Right cardiac atrium (tissue), 5 donors: ENCODE measurements at regions not wholly inside any gene's neighbourhood (a gene's known extent, or its start where the extent isn't known, plus 50 kb on each side); places are given as distances from the start of the nearest gene placed in this dataset.

Experiments used
- ATAC-seq, 2 donors: fragments of 200-7000 bp; cut with Tn5 transposase; one replicate each; pipeline versions ENCODE4 v1.8.0 to v1.9.1; 2020; ENCODE audit warnings: moderate library complexity in 2 of 2, mild to moderate bottlenecking in 1 of 2
- DNase-seq, 3 donors: peaks; one replicate each; pipeline ENCODE4 v3.0.0-alpha.2; 2020
- H3K27ac ChIP-seq: one replicate; pipeline ENCODE4 v1.5.1; 2013; ENCODE audit warnings: mild to moderate bottlenecking, low read length, control low read depth, moderate library complexity
- H3K27me3 ChIP-seq: one replicate; pipeline ENCODE4 v1.6.1; 2013; ENCODE audit not compliant: control insufficient read depth, insufficient read depth
- H3K4me1 ChIP-seq: one replicate; pipeline ENCODE4 v1.6.1; 2013; ENCODE audit warnings: low read length; ENCODE audit not compliant: control insufficient read depth, insufficient read depth
- H3K4me3 ChIP-seq: one replicate; pipeline ENCODE4 v1.5.1; 2013; ENCODE audit warnings: low read length, control low read depth
- H3K9me3 ChIP-seq: one replicate; pipeline ENCODE4 v1.6.1; 2013; ENCODE audit warnings: low read length; ENCODE audit not compliant: control insufficient read depth
- WGBS: extraction: QIAGEN DNeasy Blood & Tissue Kit; methylation state at CpG from one replicate; pipeline ENCODE4 v1.1.7; 2013; 5-methylcytosine and 5-hydroxymethylcytosine counted together
- intact Hi-C, 4 donors: fragments of 100-400 bp; cut with DNase I; formaldehyde crosslinking; loops; one replicate each; pipeline versions ENCODE4 v1.11.0 to v1.14.0; 2022 to 2023
- donor health status: healthy with polysubstance abuse.
- donor health status: DM: no; HTN: yes; CAD: no.
- donor health status: DM: no; HTN: no; CAD: no.
- donor health status: DM: no; HTN: yes; CAD: no; lungs with severe emphysema.
- donor health status: DM: yes; HTN: yes; CAD: no.

DNA sequence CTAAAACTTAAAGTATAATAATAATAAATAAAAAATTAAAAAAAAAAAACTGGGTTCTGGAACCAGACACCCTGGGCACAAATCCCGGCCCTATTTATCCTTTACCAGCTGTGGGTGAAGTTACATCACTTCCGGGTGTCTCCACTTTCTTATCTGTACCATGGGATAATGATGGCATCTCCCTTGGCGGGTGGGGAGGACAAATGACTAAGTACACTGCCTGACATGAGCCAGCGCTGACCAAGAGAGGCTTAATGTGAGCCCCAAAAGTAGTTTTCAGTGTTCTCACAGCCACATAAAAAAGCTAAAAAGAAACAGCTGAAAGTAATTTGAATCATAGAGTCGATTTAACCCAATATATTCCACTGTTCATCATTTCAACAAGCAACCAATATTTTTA, 424.9 kb downstream of the SOX9 start:
- Histone ChIP-seq H3K9me3 (no peaks in the 10 kb centered on the region), H3K4me1 (no peaks in the 10 kb centered on the region), H3K4me3 (no peak overlapping the region), H3K27me3 (no peaks in the 10 kb centered on the region), H3K27ac (no peak overlapping the region)
- intact Hi-C loops: no loop called here
- no peak for DNase-seq
- ATAC-seq: no peak
- WGBS: 82% methylated on average over 5 of the region's 5 CpGs

DNA sequence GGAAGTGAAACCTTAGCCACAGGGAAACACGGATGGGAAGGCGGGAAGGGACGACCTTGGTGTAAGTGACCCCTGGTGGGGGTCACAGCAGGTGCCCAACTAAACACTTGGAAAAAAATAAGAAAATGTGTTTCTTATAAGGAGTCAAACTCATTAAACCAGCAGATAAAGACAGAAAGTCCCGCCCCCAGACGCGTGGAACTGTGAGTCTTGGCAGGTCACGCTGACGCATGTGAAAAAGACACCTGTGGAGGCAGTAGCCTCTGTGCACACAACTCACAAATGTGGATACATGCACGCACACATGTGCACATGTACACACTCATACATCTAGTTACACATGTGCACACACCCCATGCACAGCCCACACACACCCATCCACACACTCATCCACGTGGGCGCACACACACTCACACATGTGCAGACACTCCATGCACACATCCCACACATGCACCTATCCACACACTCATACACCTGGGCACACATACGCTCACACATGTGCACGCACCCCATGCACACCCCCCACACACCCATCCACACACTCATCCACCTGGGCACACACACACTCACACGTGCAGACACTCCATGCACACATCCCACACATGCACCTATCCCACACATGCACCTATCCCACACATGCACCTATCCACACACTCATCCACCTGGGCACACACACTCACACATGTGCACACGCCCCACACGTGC, 432.4 kb downstream of the SOX9 start:
- intact Hi-C loops: no loop called here
- H3K27me3 ChIP-seq: no peaks in the 10 kb centered on the region
- no peaks in the 10 kb centered on the region for H3K9me3 ChIP-seq
- H3K4me1 ChIP-seq: no peaks in the 10 kb centered on the region
- no peak overlapping the region for H3K27ac ChIP-seq
- WGBS: 90% methylated on average over 16 of the region's 16 CpGs
- ATAC-seq (no peak), DNase-seq (no peak)
- no peak overlapping the region for H3K4me3 ChIP-seq

DNA sequence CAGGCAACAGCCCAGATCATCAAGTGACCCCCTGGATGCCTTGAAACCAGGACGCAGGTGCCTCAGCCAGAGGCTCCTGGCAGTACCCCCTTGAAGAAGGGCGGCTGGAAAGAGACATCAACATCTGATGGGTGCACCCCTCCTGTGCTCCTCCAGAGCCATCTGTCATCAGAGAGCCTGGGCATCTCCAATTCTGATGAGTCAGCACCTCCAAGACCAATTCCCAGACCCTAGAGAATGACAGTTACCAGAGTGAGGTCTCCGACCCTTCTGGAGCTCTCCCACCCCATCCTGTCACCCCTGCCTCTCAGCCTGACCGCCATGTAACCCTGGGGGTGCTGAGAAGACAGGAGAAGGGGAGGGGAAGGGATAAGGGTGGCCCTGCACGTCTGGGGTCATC, 433.7 kb downstream of the SOX9 start:
- ATAC-seq: no peak
- no peaks in the 10 kb centered on the region for H3K27me3 ChIP-seq
- H3K9me3 ChIP-seq: no peaks in the 10 kb centered on the region
- 51% methylated on average over 5 of the region's 5 CpGs for WGBS
- H3K4me3 ChIP-seq: no peak overlapping the region
- no peaks in the 10 kb centered on the region for H3K4me1 ChIP-seq
- H3K27ac ChIP-seq: no peak overlapping the region
- DNase-seq: no peak
- intact Hi-C loops: no loop called here

DNA sequence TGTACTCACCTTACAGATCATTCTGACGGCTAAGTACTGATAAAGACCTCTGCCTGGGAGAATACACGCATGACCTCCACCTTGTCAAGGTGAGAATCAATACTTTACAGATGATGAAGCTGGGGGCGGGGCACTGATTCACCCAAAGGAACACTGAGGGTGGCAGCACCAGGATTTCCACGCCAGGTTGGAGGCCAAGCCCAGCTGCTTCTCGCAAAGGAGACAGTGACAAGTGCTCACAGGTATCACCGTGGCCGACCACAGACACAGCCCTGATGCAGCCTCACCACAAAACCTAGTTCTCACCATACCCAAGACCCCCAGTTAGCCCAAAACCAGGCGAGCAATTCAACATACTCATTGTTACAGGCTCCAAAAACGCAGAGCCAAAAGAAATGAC, 434.2 kb downstream of the SOX9 start:
- intact Hi-C loops: no loop called here

DNA sequence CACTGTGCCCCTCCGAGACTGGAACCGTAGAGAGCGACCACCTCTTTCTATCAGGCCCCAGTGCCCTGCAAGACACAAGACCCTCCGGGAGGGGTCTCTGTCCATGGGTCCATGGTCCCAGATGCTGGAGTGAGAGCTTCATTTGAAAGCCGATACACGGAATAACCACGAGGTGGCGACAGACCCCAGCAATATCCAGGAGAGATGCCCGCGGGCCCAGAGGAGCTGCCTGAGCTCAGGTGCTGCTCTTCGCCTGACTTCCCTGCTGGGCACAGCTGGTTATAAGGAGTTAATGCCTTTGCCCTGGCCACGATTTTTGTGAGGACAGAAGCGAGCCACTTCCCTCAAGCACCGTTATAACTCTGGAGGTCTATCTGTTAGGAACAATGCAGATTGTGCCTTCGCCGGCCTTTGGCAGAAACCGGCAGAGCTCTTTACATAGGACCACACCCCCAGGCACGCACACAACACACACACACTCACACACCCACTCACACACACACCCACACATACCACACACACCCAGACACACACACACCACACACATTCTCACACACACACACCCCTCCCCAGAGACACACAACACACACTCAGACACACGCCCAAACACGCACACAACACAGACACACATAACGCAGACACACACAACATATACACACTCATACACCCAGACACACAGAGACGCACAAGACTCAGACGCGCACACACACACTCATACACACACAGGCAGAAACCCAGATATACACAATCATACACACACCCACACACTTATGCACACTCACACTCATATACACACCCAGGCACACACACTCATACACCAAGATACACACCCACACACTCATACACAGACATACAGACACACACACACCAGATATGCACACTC, 436.4 kb downstream of the SOX9 start:
- Histone ChIP-seq H3K9me3 (no peaks in the 10 kb centered on the region), H3K27ac (no peak overlapping the region), H3K4me3 (no peak overlapping the region), H3K4me1 (no peaks in the 10 kb centered on the region), H3K27me3 (no peaks in the 10 kb centered on the region)
- peak; percentile 61 to 82 (median 71) for DNase-seq
- intact Hi-C loops: no loop called here
- ATAC-seq: peak; percentile 53 to 55
- 34% methylated on average over 24 of the region's 24 CpGs for WGBS

More for the DNA sequence above, 434.2 kb downstream of the SOX9 start:
- Histone ChIP-seq H3K27ac (no peak overlapping the region), H3K27me3 (no peaks in the 10 kb centered on the region), H3K4me3 (no peak overlapping the region), H3K4me1 (no peaks in the 10 kb centered on the region), H3K9me3 (no peaks in the 10 kb centered on the region)
- WGBS: 66% methylated on average over 9 of the region's 9 CpGs
- no peak for ATAC-seq
- no peak for DNase-seq

DNA sequence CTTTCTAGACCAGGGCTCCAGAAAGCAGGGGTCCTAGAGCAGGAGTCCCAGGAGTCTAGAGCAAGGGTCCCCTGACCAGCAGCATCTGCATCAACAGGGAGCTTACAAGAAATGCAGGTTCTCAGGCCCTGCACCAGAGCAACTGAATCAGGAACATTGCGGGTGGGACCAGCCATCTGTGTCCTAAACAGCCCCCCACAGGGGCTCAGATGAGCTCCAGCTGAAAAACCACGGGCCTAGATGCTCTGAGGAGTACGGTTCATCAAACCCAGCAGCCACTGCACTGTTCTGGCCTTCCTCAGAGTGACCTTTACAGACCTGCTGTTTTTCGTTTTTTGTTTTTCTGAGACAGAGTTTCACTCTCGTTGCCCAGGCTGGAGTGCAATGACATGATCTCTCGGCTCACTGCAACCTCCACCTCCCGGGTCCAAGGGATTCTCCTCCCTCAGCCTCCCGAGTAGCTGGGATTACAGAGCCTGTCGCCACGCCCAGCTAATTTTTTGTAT, 438.2 kb downstream of the SOX9 start:
- ATAC-seq (no peak), DNase-seq (no peak)
- Histone ChIP-seq H3K4me1 (no peaks in the 10 kb centered on the region), H3K27ac (no peak overlapping the region), H3K4me3 (no peak overlapping the region), H3K27me3 (no peaks in the 10 kb centered on the region), H3K9me3 (no peaks in the 10 kb centered on the region)
- intact Hi-C loops: no loop called here
- 88% methylated on average over 10 of the region's 10 CpGs for WGBS

DNA sequence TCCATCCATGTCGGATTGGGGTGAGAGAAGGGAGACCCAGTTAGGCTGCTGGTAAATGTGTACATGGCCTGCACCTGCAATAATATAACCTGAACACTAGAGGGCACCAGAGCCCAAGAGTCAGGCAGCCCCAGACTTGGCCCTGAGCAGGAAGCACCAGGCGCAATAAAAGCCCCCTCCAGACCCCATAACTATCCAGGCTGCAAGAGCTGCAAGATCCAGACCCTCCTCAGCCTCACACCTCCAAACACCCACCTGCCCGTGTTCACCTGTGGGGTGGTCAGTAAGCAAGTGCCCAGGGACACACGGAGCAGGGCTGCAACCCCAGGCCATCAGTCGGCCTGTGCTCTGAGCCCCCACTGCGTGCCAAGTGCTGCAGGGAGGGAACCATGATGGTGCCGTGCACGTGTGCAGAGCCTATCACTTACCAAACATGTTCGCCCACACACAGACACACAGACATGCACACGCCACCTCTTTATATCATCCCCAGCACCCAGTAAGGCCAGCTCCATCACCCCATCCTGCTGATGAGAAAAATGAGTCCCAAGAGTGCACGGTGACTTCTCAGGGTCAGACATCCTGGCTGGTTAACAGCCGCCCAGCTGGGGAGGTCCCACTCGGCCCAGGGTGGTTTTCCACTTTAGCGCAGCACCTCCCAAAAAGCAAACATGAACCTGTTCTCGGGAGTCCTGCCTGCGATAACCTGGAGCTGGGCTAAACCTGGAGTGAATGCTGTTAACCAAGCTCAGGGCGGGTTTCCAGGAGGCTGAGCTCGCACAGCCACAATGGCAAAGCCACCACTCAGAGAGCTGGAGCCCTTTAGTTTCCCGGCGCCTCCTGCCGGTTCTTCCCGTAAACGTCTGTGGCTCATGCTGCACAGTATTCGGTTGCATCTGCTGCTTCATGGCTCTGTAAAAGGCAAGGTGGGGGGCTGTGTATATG, 439.8 kb downstream of the SOX9 start:
- no peaks in the 10 kb centered on the region for H3K4me1 ChIP-seq
- no peak overlapping the region for H3K27ac ChIP-seq
- no peaks in the 10 kb centered on the region for H3K27me3 ChIP-seq
- DNase-seq: no peak
- intact Hi-C loops: loop anchor here in 2 of 4 donors (10.0 kb wide), 2 partner anchors 164 to 614 kb away; no protein-coding TSS in a partner anchor
- ATAC-seq: peak; percentile 67 to 75
- 62% methylated on average over 24 of the region's 24 CpGs for WGBS
- no peaks in the 10 kb centered on the region for H3K9me3 ChIP-seq
- H3K4me3 ChIP-seq: no peak overlapping the region

DNA sequence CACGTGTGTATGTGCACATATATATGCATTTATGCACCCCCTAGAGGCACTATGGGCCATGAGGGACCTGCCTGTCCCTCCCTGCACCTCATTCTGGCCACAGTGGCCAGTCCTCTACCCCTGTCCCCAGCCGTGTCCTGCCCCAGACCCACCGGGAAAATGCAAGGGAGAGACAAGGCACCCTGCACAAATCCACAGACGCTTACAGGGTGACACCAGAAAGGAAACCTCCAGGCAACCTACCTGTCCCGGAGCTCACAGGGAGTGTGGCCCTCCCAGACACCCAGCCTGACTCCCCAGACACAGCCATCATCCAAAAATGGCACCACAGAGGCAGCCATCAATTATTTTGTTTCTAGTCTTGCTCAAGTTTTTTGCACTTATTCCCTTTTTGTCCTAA, 440.4 kb downstream of the SOX9 start:
- DNase-seq: no peak
- no peaks in the 10 kb centered on the region for H3K27me3 ChIP-seq
- 71% methylated on average over 5 of the region's 5 CpGs for WGBS
- intact Hi-C loops: loop anchor here in 2 of 4 donors (10.0 kb wide), 2 partner anchors 164 to 614 kb away; no protein-coding TSS in a partner anchor
- H3K4me1 ChIP-seq: no peaks in the 10 kb centered on the region
- no peak overlapping the region for H3K27ac ChIP-seq
- no peaks in the 10 kb centered on the region for H3K9me3 ChIP-seq
- no peak for ATAC-seq
- no peak overlapping the region for H3K4me3 ChIP-seq

DNA sequence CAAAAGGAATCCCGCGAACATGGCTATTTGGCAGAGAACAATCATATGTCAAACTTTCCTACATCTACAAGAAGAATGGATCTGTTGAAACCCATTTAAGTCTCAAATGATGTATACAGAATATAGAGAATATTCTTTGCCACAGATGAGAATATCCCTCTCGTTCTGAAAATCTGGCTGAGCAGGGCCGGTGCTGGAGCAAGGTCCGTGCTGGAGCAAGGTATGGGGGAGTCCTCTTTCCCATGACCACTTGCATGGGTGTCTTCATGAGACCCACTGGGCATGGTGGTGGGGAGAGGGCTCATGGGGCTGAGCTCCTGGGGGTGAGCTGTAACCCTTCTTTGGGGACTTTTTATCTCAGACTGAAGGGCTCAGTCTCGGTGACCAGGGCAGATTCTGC, 440.9 kb downstream of the SOX9 start:
- Histone ChIP-seq H3K4me3 (no peak overlapping the region), H3K9me3 (no peaks in the 10 kb centered on the region), H3K27me3 (no peaks in the 10 kb centered on the region), H3K4me1 (no peaks in the 10 kb centered on the region), H3K27ac (no peak overlapping the region)
- no peak for DNase-seq
- WGBS: 84% methylated on average over 6 of the region's 6 CpGs
- intact Hi-C loops: loop anchor here in 2 of 4 donors (10.0 kb wide), 2 partner anchors 163 to 613 kb away; no protein-coding TSS in a partner anchor
- ATAC-seq: no peak

DNA sequence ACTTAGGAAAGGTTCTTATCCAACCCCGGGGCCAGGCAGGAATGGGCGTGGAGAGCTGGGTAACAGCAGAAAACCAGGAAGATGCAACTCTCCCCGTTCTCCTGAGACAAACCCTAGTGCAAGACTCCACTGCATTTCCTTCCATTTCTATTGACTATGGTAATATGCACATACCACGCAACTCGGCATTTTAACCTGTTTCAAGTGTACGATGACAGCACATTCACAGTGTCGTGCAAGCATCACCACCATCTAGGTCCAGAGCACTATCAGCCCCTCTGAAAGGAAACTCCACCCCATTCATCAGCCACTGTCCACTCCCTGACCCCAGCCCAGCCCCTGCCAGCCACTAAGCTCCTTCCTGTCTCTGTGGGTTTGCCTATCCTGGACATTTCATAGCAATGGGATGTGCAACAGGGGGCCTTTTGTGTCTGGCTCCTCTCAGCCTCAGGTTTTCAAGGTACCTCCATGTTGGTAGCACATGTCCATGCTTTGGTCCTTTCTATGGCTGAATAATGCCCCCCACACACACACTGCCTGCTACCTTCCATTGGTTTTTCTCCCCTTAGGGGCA, 441.9 kb downstream of the SOX9 start:
- intact Hi-C loops: loop anchor here in 2 of 4 donors (10.0 kb wide), 2 partner anchors 162 to 612 kb away; no protein-coding TSS in a partner anchor
- Histone ChIP-seq H3K4me1 (no peaks in the 10 kb centered on the region), H3K27me3 (no peaks in the 10 kb centered on the region), H3K4me3 (no peak overlapping the region), H3K27ac (no peak overlapping the region), H3K9me3 (no peaks in the 10 kb centered on the region)
- 67% methylated on average over 7 of the region's 7 CpGs for WGBS
- no peak for ATAC-seq
- no peak for DNase-seq
